EL (cell line): ENCODE measurements at regions not wholly inside any gene's neighbourhood (a gene's known extent, or its start where the extent isn't known, plus 50 kb on each side); places are given as distances from the start of the nearest gene placed in this dataset.
"Not testable (repeated sequence)": the region's sequence is repeated elsewhere in the genome, so short reads cannot be mapped to it uniquely, and the experiment has no call there.

Experiments used
- DNase-seq: peaks from one replicate; pipeline ENCODE4 v3.0.0-alpha.2; 2016

- DNase-seq = no peak
Measured at GRCh38 chr21:28391938-28392849, 600.5 kb downstream of the LTN1 start.

GRCh38 chr21:28387220-28387619 is 605.5 kb downstream of the LTN1 start:
- DNase-seq = no peak

- DNase-seq = no peak
Measured at GRCh38 chr21:28385845-28386244, 606.8 kb downstream of the LTN1 start.

GRCh38 chr21:28381000-28381745 is 611.5 kb downstream of the LTN1 start:
- DNase-seq = not testable (repeated sequence)

GRCh38 chr21:28380241-28380640 is 612.4 kb downstream of the LTN1 start:
- DNase-seq = no peak

- DNase-seq = no peak
Measured at GRCh38 chr21:28378026-28378425, 614.7 kb downstream of the LTN1 start.

GRCh38 chr21:28375708-28376385 is 616.8 kb downstream of the LTN1 start:
- DNase-seq = peak; percentile 57

GRCh38 chr21:28374881-28375280 is 617.8 kb downstream of the LTN1 start:
- DNase-seq = no peak

GRCh38 chr21:28371713-28372112 is 621.0 kb downstream of the LTN1 start:
- no peak for DNase-seq

GRCh38 chr21:28359300-28359699 is 633.4 kb downstream of the LTN1 start:
- no peak for DNase-seq

- DNase-seq = no peak
Measured at GRCh38 chr21:28358702-28359101, 634.0 kb downstream of the LTN1 start.

- DNase-seq = no peak
Measured at GRCh38 chr21:28358170-28358569, 634.5 kb downstream of the LTN1 start.

- DNase-seq = no peak
Measured at GRCh38 chr21:28357743-28358142, 634.9 kb downstream of the LTN1 start.

GRCh38 chr21:28356422-28356821 is 636.3 kb downstream of the LTN1 start:
- DNase-seq = no peak

- no peak for DNase-seq
Measured at GRCh38 chr21:28345934-28346333, 646.7 kb downstream of the LTN1 start.

- DNase-seq = no peak
Measured at GRCh38 chr21:28344985-28345384, 647.7 kb downstream of the LTN1 start.

GRCh38 chr21:28342212-28342810 is 650.4 kb downstream of the LTN1 start:
- no peak for DNase-seq

GRCh38 chr21:28339403-28339802 is 653.3 kb downstream of the LTN1 start:
- DNase-seq = no peak

- DNase-seq = no peak
Measured at GRCh38 chr21:28338701-28339305, 653.9 kb downstream of the LTN1 start.

- DNase-seq = peak; percentile 71
Measured at GRCh38 chr21:28337315-28337714, 655.4 kb downstream of the LTN1 start.

- DNase-seq = peak; percentile 79
Measured at GRCh38 chr21:28336314-28336713, 656.4 kb downstream of the LTN1 start.

- no peak for DNase-seq
Measured at GRCh38 chr21:28334407-28334806, 658.3 kb downstream of the LTN1 start.
